IPS DF 4.7 (cell line): ENCODE measurements at regions not wholly inside any gene's neighbourhood (a gene's known extent, or its start where the extent isn't known, plus 50 kb on each side); places are given as distances from the start of the nearest gene placed in this dataset.

ENCODE experiments used
- DNase-seq: peaks from one replicate; pipeline ENCODE4 v3.0.0-alpha.2; 2013; ENCODE audit warnings: low spot score; ENCODE audit errors: extremely low read depth

- DNase-seq, result no peak
Observed at GRCh38 chr1:37272626-37273025, 201.8 kb upstream of the ZC3H12A start.

GRCh38 chr1:37274486-37274885 lies 199.9 kb upstream of the ZC3H12A start:
- DNase-seq, result no peak

GRCh38 chr1:37274938-37275631 lies 199.3 kb upstream of the ZC3H12A start:
- no peak for DNase-seq

GRCh38 chr1:37277366-37277765 lies 197.0 kb upstream of the ZC3H12A start:
- DNase-seq, result no peak

- DNase-seq, result no peak
Observed at GRCh38 chr1:37281354-37281753, 193.0 kb upstream of the ZC3H12A start.

GRCh38 chr1:37282764-37283163 lies 191.6 kb upstream of the ZC3H12A start:
- DNase-seq, result no peak

GRCh38 chr1:37284053-37284452 lies 190.3 kb upstream of the ZC3H12A start:
- no peak for DNase-seq

- no peak for DNase-seq
Observed at GRCh38 chr1:37286881-37287280, 187.5 kb upstream of the ZC3H12A start.

- no peak for DNase-seq
Observed at GRCh38 chr1:37288900-37289299, 185.5 kb upstream of the ZC3H12A start.

- no peak for DNase-seq
Observed at GRCh38 chr1:37290718-37291117, 183.7 kb upstream of the ZC3H12A start.

GRCh38 chr1:37292789-37293188 lies 181.6 kb upstream of the ZC3H12A start:
- DNase-seq, result no peak

GRCh38 chr1:37294096-37294495 lies 180.3 kb upstream of the ZC3H12A start:
- no peak for DNase-seq

- no peak for DNase-seq
Observed at GRCh38 chr1:37294529-37294928, 179.9 kb upstream of the ZC3H12A start.

- DNase-seq, result no peak
Observed at GRCh38 chr1:37298769-37299168, 175.6 kb upstream of the ZC3H12A start.

GRCh38 chr1:37299216-37299615 lies 175.2 kb upstream of the ZC3H12A start:
- DNase-seq, result no peak

GRCh38 chr1:37303884-37304574 lies 170.4 kb upstream of the ZC3H12A start:
- no peak for DNase-seq

GRCh38 chr1:37305108-37305507 lies 169.3 kb upstream of the ZC3H12A start:
- no peak for DNase-seq

- DNase-seq, result no peak
Observed at GRCh38 chr1:37305841-37306240, 168.5 kb upstream of the ZC3H12A start.

GRCh38 chr1:37306461-37306860 lies 167.9 kb upstream of the ZC3H12A start:
- DNase-seq, result no peak

GRCh38 chr1:37306871-37307270 lies 167.5 kb upstream of the ZC3H12A start:
- DNase-seq, result no peak

GRCh38 chr1:37308031-37308960 lies 166.1 kb upstream of the ZC3H12A start:
- no peak for DNase-seq

- DNase-seq, result no peak
Observed at GRCh38 chr1:37309574-37309973, 164.8 kb upstream of the ZC3H12A start.
